PC-9 (cell line): ENCODE measurements at regions not wholly inside any gene's neighbourhood (a gene's known extent, or its start where the extent isn't known, plus 50 kb on each side); places are given as distances from the start of the nearest gene placed in this dataset.

ENCODE experiments used
- EZH2 ChIP-seq: fragments of 200-600 bp; sonication (generic); IDR thresholded peaks from 2 replicates; pipeline ENCODE4 v1.8.0; 2017; ENCODE audit warnings: antibody characterized with exemption, low read depth
- TF ChIP-seq, protein P1 (sequence below): fragments of 200-600 bp; sonication (generic); conservative IDR thresholded peaks from 2 replicates; pipeline ENCODE4 v1.6.1; 2017; ENCODE audit warnings: mixed run types, antibody characterized with exemption, mild to moderate bottlenecking, moderate library complexity

DNA sequence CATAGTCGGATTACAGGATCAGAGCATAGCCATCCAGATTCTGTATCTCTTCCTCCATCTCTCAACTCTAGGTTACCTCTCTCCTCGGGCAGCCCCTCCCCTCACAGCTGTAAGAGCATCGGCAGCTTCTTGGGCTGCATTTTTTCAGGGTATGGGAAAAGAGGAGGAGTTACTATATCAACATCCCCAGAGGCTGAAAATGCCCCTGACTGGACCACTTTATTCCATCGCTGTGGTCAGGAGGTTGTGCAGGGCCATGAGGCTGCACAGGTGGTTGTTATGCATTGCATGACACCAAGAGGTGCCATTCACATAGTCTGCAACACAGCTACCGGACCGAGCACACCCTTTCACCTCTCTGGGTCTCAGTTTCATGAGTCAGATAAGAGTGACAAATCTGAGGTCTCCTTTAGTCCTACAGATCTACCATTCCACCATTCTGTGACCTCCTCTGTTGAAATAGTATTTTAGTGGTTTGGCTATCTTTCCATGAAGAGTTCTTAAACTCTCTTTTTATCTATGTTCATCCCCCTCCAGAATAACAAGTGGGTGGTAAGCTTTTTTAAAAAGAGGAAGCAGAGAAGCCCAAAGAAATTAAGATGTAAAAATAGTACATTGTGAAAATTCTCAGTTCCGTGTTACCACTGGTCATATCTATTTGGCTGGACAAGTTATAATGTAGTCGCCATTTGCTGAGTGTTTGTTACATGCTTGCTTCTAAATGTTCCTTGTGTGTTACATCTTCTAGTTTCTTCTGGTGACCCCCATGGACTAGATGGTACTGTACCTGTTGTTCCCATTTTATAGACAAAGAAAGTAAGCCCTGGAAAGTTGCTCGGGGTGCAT is 56.6 kb upstream of the SLC1A4 start:
- TF ChIP-seq, protein P1, sequence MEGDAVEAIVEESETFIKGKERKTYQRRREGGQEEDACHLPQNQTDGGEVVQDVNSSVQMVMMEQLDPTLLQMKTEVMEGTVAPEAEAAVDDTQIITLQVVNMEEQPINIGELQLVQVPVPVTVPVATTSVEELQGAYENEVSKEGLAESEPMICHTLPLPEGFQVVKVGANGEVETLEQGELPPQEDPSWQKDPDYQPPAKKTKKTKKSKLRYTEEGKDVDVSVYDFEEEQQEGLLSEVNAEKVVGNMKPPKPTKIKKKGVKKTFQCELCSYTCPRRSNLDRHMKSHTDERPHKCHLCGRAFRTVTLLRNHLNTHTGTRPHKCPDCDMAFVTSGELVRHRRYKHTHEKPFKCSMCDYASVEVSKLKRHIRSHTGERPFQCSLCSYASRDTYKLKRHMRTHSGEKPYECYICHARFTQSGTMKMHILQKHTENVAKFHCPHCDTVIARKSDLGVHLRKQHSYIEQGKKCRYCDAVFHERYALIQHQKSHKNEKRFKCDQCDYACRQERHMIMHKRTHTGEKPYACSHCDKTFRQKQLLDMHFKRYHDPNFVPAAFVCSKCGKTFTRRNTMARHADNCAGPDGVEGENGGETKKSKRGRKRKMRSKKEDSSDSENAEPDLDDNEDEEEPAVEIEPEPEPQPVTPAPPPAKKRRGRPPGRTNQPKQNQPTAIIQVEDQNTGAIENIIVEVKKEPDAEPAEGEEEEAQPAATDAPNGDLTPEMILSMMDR: no peak
- no peak for TF ChIP-seq EZH2
